Hepatocyte (in vitro differentiated cells): ENCODE measurements at regions not wholly inside any gene's neighbourhood (a gene's known extent, or its start where the extent isn't known, plus 50 kb on each side); places are given as distances from the start of the nearest gene placed in this dataset.

ENCODE experiments used
- CTCF ChIP-seq: fragments of 200-600 bp; sonication (generic); IDR thresholded peaks from 2 replicates; pipeline ENCODE4 v1.5.1; 2016; ENCODE audit warnings: antibody characterized with exemption, mild to moderate bottlenecking; ENCODE audit not compliant: poor library complexity
- EZH2 ChIP-seq: fragments of 200-600 bp; sonication (generic); IDR thresholded peaks from 2 replicates; pipeline ENCODE4 v1.6.1; 2016; ENCODE audit warnings: antibody characterized with exemption, mild to moderate bottlenecking, borderline replicate concordance

GRCh38 chr10:90222939-90223338, 521.5 kb downstream of the KIF20B start:
- TF ChIP-seq CTCF: no peak
- no peak for TF ChIP-seq EZH2
